GM18861 (cell line): ENCODE measurements at regions not wholly inside any gene's neighbourhood (a gene's known extent, or its start where the extent isn't known, plus 50 kb on each side); places are given as distances from the start of the nearest gene placed in this dataset.
"Not testable (repeated sequence)": the region's sequence is repeated elsewhere in the genome, so short reads cannot be mapped to it uniquely, and the experiment has no call there.

Experiments
- ATAC-seq: cut with Tn5 transposase; IDR thresholded peaks from one replicate; pipeline ENCODE4 v1.9.1; 2021; ENCODE audit not compliant: unreplicated experiment

DNA sequence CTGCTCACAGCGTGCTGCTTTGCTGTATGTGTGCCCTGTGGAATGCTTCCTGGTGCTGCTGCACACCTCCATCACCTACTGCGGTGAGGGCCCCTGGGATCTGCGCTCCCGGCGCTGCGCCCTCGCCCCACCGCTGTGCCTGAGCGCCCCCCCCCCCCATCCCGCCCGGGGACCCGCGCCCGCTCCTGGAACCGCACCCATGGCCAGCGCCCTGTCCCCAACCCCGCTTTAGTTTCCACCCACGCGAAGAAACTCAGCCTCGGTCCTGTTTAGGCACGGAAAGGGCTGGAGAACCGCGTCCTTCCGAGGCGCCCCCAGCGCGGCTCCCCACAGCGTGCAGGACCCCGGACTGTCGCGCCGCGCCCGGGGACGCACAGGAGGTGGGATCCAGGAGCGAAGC, 265.5 kb downstream of the POTEB3 start:
- ATAC-seq, result not testable (repeated sequence)

DNA sequence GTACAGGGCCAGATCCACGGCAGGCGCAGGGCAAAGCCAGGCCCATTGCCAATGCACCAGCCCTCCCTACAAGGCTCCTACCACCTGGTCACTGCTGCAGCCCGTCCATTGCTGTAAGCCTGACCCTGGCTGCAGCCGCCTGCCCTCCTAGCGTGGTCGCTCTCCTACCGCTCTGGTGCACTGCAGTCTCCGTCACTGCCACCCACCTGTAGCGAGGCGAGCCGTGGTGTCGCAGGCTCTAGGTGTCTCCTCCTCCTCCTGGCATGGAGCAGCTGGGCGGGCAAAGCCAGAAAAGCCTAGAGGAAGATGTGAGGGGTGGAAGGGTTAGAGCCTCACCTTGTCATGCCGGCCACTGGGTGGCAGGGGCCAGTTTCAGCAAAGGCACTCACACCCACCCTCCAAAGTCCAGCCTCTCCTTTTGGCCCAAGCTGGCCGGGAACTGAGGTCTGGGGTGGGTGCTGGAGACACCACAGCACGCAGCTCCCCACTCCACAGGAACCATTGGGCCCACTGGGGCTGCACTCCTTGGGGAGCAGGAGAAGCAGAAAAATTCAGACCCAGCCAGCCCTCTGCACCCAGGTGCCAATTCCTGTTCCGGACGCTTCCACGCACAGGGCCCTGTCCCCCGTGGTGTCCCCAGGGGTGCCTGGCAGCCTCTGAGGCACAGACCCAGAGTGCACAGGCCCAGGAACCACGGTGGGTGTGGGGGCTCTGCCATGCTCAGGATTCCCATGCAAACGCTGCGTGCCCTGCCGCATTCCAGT, 285.3 kb upstream of the POTEB2 start:
- ATAC-seq, result not testable (repeated sequence)

DNA sequence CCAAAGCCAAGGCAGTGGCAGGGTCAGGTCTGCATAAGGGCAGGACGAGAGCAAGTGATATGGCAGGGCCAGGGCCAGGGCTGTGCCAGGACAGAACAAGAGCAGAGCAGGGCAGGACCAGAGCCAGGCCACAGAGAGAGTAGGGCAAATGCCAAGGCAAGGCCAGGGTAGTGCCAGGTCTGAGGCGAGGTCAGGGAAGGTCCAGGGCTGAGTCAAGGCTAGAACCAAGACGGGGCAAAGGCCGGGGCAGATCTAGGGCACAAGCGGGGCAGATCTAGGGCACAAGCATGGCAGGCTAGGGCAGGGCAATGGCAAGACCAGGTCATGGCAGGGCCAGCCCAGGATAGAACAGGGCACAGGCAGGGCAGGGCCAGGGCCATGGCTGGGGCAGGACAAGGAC, 282.0 kb upstream of the POTEB2 start:
- ATAC-seq, result not testable (repeated sequence)

DNA sequence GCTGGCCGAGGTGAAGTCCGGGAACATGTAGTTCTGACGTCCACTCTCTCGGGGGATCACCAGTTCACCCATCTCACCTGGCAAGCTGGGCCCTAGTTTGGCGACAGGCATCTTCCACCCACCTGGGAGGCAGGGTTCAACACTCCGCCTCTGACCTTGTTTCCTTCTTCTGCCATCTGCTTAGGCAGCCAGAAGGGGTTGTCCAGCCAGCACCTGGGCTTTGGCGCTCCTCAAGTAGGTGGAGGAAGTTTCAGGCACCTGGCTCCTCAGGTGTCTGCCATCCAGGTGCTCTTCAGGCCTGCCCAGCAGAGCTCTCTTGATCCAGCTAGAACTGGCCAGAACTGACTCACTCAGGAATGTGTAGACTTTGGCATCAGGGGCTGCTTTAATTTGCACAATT, 267.8 kb upstream of the POTEB2 start:
- not testable (repeated sequence) for ATAC-seq

DNA sequence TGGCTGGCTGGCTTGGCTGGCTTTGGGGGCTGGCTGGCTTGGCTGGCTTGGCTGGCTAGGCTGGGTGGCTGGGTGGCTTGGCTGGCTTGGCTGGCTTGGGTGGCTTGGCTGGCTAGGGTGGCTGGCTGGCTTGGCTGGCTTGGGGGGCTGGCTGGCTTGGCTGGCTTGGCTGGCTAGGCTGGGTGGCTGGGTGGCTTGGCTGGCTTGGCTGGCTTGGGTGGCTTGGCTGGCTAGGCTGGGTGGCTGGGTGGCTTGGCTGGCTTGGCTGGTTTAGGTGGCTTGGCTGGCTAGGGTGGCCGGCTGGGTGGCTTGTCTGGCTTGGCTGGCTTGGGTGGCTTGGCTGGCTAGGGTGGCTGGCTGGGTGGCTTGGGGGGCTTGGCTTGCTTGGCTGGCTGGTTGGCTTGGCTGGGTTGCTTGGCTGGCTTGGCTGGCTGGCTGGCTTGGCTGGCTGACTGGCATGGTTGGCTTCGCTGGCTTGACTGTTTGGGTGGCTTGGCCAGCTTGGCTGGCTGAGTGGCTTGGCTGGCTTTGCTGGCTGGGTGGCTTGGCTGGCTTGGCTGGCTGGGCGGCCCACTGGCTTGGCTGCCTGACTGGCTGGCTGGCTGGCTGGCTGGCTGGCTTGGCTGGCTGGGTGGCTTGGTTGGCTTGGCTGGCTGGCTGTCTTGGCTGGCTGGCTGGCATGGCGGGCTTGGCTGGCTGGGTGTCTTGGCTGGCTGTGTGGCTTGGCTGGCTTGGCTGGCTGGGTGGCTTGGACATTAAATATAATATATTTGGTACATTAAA, 246.3 kb upstream of the POTEB2 start:
- ATAC-seq, result not testable (repeated sequence)

DNA sequence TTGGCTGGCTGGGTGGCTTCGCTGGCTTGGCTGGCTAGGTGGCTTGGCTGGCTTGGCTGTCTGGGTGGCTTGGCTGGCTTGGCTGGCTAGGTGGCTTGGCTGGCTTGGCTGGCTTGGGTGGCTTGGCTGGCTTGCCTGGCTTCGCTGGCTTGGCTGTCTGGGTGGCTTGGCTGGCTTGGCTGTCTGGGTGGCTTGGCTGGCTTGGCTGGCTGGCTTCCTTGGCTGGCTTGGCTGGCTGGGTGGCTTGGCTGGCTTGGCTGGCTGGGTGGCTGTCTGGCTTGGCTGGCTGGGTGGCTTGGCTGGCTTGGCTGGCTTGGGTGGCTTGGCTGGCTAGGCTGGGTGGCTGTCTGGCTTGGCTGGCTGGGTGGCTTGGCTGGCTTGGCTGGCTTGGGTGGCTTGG, 245.7 kb upstream of the POTEB2 start:
- ATAC-seq, result not testable (repeated sequence)

DNA sequence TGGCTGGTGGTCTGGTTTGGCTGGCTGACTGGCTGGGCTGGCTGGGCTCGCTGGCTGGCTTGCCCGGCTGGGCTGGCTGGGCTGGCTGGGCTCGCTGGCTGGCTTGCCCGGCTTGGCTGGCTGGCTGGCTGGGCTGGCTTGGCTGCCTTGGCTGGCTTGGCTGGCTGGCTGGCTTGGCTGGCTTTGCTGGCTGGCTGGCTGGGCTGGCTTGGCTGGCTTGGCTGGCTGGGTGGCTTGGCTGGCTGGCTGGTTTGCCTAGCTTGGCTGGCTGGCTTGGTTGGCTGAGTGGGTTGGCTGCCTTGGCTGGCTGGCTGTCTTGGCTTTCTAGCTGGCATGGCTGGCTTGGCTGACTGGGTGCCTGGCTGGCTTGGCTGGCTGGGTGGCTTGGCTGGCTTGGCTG, 245.1 kb upstream of the POTEB2 start:
- not testable (repeated sequence) for ATAC-seq

DNA sequence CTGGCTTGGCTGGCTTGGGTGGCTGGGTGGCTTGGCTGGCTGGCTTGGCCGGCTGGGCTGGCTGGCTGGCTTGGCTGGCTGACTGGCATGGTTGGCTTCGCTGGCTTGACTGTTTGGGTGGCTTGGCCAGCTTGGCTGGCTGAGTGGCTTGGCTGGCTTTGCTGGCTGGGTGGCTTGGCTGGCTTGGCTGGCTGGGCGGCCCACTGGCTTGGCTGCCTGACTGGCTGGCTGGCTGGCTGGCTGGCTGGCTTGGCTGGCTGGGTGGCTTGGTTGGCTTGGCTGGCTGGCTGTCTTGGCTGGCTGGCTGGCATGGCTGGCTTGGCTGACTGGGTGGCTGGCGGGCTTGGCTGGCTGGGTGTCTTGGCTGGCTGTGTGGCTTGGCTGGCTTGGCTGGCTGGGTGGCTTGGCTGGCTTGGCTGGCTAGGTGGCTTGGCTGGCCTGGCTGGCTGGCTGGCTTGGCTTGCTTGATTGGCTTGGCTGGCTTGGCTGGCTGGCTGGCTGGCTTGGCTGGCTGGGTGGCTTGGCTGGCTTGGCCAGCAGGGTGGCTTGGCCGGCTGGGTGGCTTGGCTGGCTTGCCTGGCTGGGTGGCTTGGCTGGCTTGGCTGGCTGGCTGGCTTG, 244.2 kb upstream of the POTEB2 start:
- not testable (repeated sequence) for ATAC-seq

DNA sequence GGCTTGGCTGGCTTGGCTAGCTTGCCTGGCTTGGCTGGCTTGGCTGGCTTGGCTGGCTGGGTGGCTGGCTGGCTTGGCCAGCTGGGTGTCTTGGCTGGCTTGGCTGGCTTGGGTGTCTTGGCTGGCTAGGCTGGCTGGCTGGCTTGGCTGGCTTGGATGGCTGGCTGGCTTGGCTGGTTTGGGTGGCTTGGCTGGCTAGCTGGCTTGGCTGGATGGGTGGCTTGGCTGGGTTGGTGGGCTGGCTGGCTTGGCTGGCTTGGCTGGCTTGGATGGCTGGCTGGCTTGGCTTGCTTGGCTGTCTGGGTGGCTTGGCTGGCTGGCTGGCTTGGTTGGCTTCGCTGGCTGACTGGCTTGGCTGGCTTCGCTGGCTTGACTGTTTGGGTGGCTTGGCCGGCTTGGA, 242.3 kb upstream of the POTEB2 start:
- ATAC-seq, result not testable (repeated sequence)

DNA sequence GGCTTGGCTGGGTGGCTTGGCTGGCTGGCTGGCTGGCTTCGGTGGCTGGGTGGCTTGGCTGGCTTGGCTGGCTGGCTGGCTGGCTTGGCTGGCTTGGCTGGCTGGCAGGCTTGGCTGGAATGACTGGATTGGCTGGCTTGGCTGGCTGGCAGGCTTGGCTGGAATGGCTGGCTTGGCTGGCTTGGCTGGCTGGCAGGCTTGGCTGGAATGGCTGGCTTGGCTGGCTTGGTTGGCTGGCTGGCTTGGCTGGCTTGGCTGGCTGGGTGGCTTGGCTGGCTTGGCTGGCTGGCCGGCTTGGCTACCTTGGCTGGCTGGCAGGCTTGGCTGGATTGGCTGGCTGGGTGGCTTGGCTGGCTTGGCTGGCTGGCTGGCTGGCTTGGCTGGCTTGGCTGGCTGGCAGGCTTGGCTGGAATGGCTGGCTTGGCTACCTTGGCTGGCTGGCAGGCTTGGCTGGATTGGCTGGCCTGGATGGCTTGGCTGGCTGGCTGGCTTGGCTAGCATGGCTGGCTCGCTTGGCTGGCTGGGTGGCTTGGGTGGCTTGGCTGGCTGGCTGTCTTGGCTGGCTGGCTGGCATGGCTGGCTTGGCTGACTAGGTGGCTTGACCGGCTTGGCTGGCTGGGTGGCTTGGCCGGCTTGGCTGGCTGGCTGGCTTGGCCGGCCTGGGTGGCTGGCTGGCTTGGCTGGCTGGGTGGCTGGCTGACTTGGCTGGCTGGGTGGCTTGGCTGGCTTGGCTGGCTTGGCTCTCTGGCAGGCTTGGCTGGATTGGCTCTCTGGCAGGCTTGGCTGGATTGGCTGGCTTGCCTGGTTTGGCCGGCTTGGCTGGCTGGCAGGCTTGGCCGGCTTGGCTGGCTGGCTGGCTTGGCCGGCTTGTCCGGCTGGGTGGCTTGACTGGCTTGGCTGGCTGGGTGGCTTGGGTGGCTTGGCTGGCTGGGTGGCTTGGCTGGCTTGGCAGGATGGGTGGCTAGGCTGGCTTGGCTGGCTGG, 241.6 kb upstream of the POTEB2 start:
- ATAC-seq, result not testable (repeated sequence)

DNA sequence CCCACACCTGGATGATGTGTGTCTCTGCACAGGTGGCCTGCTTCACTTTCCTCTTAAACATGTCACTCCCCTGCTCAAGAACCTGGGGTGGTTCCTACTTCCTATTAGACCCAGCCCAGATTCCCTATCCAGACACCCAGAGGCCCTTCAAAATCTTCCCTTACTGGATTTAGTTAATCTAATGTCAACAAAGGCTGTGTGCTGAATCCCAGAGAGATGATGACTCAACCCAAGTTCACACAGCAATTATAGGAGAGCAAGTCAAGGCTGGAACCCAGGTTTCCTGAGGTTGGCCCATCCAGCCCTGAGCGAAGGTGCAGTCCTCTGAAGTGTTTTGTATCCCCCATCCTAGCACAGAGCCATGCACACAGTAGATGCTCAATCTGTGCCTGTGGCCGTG, 230.5 kb upstream of the POTEB2 start:
- ATAC-seq, result not testable (repeated sequence)

DNA sequence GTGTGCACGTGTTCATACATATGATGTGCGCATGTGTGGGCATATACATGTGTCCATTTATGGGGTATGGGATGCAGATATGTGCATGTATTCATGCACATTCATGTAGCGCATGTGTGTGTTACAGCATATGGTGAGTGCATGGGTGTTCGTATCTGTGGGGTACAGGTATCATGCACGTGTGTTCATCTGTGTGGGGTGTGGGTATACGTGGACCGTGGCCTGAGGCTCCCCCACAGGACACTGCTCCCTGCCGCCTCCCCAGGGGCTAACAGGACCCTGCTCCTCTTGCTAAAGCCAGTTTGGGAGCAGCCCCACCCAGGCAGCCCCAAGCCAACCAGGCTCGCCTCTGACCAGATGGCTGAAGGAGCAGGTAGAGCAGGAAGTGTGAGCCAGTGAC, 213.4 kb upstream of the POTEB2 start:
- not testable (repeated sequence) for ATAC-seq

DNA sequence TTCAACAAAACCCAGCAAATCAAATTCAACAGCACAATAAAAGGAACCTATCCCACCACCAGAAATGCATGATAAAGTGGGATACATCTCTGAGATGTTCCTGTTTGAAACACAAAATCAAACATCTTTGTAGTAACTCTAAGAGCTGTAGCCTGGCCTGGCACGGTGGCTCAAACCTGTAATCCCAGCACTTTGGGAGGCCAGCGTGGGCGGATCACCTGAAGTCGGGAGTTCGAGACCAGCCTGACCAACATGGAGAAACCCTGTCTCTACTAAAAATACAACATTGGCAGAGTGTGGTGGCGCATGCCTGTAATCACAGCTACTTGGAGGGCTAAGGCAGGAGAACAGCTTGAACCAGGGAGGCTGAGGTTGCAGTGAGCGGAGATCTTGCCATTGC, 202.8 kb upstream of the POTEB2 start:
- not testable (repeated sequence) for ATAC-seq

DNA sequence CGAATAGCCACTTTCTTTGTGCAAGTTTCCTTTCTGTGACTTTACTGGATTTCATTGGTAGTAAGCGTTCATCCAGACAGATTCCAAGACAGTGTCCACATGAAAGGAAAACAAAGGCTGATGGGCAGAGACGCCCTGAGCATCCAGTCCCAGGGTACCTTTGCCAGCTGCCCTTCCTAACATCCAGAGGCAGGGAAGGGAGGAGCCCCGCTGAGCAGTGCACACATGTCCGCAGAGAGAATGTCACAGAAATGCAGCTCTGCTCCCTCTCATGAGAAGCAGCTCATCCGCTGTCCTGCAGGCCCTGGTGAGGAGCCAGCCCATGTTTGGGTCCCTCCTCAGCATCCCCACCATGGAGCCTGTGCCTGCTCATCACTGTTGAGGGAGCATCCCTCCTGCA, 197.4 kb upstream of the POTEB2 start:
- not testable (repeated sequence) for ATAC-seq

DNA sequence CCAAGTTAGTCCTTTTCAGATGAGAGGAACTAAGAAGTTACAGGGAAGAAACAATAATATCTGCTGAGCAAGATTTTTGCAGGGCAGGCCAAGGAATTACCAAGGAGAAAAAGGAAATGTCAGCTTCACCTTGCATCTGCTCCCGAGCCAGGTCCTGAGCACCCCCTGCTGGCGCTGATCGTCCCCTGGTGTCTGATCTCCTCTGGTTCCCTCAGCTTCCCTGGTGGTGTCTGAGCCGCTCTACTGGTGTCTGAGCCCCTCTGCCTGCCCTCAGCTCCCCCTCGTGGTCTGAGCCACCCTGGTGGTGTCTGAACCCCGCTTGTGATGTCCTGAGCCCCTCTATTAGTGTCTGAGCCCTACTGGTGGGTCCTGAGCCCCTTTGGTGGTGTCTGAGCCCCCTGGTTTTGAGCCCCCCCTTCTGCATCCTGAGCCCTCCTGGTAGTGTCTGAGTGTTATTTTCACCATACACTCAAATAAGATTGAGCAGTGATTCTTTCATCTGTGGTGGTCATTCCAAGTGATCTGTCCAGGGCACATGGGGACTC, 196.6 kb upstream of the POTEB2 start:
- ATAC-seq, result not testable (repeated sequence)

DNA sequence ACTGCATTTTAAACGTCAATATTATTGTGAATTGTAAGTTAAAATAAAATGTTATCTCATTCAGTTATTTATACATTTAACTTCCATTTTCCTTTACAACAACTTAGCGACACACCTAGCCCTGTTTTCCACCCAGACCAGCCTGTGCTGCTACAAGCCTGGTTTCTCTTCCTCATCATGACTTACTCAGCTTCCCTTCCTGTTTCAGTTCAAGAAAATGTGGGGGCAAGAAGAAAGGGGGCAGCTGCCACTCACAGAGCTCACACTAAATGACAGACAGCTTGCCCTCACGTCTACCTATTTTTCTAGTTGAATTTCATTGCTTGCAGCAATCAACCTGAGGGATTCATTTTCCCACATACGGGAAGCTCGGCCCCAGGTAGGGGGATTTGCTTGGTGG, 185.8 kb upstream of the POTEB2 start:
- ATAC-seq, result not testable (repeated sequence)

DNA sequence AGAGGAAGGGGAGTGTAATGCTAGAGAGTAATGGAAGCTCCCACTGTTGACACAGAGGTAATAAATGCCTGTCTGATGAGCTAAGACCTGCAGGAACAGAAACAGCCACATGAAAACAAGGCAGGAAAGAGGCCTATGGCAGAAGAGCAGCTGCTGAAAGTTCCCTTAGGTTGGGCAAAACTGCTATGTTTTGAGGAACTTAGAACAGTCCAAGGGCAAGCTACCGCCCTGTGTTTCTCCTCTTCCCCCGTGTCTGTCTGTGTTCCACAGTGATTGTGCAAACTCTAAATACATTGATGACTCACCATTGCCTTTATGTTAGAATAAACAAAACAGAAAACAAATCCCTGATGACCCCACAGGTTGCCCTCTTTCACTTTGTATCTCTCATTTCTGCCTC, 165.6 kb upstream of the POTEB2 start:
- not testable (repeated sequence) for ATAC-seq

DNA sequence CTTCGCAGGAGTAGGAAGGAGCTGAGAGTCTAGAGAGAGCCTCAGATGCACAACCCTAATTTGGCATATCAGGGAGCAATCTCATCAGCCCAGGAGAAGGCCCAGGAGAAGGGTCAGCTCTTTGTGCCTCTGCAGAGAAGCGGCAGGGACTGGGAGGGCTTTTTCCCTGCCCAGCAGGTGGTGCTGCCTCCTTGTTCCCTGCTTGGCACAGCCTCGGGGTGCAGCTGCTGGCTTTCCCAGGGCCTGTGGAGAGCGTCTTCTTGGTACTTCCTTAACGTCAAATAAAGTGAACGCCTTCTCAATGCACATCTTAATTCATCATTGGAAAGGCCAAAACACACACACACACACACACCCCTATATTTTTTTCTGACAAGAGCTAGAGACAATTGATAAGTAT, 162.9 kb upstream of the POTEB2 start:
- ATAC-seq, result not testable (repeated sequence)

DNA sequence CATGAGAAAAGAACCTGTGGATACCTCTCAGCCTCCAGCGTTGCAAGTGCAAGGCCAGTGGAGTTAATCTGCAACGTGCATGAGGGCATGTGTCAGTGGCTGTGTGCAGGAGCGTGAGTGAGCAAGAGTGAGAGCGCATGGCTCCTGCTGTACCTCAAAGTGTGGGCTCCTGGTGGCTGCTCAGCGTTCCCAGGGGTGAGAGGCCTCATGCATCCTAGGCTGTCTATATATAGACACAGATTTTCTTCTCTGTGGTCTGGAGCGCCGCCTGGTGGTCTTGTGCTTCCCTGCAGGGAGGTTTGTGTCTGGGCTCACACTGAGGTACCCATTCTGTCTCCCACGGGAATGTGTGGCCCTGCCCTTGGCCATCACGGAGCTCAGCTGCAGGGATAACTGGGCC, 161.8 kb upstream of the POTEB2 start:
- not testable (repeated sequence) for ATAC-seq

DNA sequence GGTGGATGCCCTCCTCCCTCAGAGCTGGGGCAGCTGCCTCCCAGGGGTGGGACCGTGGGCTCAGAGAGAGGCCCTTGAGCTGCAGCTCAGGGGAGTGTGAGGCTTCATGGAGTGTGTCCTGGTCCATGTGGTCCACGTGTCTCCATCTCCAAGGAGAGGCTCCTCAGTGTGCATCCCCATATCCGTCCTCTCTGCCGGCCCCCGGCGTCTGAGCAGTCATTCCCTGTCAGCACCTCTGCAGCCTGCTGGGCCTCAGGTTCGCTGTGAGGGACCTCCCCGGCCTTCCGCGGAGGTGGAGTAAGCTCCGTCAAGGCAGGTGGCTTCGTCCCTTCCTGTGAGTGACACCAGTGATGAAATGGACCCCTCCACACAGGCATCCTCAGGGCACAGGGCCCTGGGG, 160.7 kb upstream of the POTEB2 start:
- not testable (repeated sequence) for ATAC-seq
